ENCODE measurements at regions not wholly inside any gene's neighbourhood (a gene's known extent, or its start where the extent isn't known, plus 50 kb on each side); places are given as distances from the start of the nearest gene placed in this dataset.

GRCh38 chr18:27656167-27656778 lies 471.2 kb upstream of the CHST9 start:
- DNase-seq (ENCODE audit: low read depth): no peak
- TF ChIP-seq, protein P1, sequence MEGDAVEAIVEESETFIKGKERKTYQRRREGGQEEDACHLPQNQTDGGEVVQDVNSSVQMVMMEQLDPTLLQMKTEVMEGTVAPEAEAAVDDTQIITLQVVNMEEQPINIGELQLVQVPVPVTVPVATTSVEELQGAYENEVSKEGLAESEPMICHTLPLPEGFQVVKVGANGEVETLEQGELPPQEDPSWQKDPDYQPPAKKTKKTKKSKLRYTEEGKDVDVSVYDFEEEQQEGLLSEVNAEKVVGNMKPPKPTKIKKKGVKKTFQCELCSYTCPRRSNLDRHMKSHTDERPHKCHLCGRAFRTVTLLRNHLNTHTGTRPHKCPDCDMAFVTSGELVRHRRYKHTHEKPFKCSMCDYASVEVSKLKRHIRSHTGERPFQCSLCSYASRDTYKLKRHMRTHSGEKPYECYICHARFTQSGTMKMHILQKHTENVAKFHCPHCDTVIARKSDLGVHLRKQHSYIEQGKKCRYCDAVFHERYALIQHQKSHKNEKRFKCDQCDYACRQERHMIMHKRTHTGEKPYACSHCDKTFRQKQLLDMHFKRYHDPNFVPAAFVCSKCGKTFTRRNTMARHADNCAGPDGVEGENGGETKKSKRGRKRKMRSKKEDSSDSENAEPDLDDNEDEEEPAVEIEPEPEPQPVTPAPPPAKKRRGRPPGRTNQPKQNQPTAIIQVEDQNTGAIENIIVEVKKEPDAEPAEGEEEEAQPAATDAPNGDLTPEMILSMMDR (conservative IDR thresholded peaks at IDR 0.05; ENCODE audit: low read depth, low read length): no peak
- no peak overlapping the region for H3K4me3 ChIP-seq (ENCODE audit: low read length)

DNA sequence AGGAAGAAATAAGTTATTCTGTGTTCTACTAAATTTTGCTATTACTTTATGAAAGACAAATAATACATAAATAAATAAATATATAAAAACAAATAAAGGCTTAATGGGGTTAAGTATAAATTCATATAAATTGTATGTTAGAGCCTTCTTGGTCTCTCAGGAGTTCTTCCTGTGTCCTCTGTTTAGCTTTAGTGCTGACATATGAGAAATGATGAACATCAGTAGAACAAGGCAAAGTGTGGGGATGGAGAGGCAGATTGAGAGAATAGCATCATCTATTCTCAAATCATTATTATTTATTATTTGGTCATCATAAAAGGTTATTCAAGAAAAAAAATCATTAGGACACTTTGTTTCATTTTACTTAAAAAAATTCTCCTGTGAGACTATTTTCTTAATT lies 468.1 kb upstream of the CHST9 start:
- no peak for DNase-seq (ENCODE audit: low read depth)
- TF ChIP-seq, protein P1 (conservative IDR thresholded peaks at IDR 0.05; ENCODE audit: low read depth, low read length): no peak

DNA sequence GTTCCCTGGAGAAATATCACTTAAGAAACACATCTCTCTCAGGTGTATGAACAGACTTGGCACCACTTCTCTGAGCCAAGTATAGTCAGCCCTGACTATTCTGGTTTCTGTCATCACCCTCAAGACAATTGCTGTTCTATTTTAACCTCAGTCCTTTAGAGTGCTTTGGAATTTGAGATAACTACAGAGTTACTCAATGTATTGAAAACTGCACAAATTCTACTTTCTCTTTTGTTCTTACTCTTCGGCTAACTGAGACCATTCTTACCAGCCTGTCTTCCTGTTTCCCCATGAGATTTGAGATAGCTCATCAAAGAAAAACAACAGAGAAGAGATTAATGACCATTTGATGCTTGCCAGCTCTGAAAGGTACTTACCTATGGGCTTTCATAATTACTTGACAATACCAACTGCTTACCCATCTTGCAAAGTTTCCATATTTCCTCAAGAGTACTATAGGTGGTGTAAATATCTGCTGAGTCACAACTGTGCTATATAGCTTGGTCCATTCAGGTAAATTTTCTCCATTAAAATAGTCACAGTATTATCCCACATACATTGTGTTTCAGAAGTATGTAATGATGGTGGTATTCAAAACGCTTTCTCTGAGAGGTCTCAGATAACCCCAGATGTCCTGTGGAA lies 467.5 kb upstream of the CHST9 start:
- TF ChIP-seq, protein P1 (conservative IDR thresholded peaks at IDR 0.05; ENCODE audit: low read depth, low read length): no peak
- H3K4me3 ChIP-seq (ENCODE audit: low read length): no peak overlapping the region
- no peak for DNase-seq (ENCODE audit: low read depth)

More for the DNA sequence above, 468.1 kb upstream of the CHST9 start:
- H3K4me3 ChIP-seq (ENCODE audit: low read length): no peak overlapping the region

DNA sequence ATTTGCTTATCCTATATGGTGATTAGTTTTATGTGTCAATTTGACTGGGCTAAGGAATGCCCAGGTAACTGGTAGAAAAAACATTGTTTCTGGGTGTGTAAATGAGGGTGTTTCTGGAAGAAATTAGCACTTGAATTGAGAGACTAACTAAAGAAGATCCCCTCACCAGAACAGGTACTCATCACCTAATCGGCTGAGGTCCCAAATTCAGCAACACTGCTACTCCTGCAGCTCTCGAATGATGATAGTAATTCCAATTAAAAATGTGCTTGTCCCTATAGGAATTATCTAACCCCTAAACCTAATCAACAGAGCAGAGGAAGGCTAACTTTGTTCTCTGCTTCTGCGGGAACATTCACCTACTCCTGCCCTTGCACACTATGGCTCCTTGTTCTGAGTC lies 464.5 kb upstream of the CHST9 start:
- no peak for DNase-seq (ENCODE audit: low read depth)
- TF ChIP-seq, protein P1 (conservative IDR thresholded peaks at IDR 0.05; ENCODE audit: low read depth, low read length): no peak

DNA sequence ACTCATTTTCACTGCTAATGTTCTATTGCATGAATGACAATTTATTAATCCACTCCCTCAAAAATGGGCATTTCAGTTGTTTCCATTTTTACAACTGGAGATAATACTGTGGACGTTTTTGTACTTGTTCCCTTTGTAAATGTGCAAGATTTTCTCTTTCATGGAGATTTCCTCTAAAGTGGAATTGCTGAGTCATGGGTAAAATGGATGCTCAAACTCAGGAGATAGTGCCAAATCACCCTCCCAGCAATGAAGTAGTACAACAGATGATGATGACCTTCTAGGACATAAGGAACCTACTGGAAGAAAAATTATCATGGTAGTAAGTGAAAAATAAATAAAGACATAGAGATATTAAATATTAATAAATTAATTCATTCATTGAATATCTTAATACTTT lies 460.8 kb upstream of the CHST9 start:
- DNase-seq (ENCODE audit: low read depth): no peak
- H3K4me3 ChIP-seq (ENCODE audit: low read length): no peak overlapping the region

More for the DNA sequence above, 464.5 kb upstream of the CHST9 start:
- no peak overlapping the region for H3K4me3 ChIP-seq (ENCODE audit: low read length)

DNA sequence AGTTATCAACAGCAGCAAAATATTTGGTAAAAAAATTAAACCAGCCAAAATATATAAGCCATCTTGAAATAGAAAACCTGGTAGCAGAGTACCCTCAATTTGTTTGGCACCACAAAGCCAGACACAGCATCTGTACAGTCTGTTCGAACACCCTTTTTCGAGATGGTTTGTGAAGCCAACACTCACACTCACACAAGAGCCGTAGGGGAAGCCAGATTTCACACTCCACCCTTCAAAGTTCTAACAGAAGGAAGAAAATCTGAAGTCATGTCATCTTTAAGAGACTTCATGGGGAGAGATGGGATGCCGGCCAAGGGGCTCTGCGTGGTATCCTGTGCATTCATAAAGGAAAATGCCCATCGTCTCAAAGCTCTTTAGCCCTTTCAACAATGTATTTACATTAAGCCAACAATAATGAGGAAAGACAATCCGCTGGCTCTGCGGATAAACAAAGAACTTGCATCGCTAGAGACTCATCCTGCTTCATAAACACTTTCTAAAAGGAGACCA lies 451.5 kb upstream of the CHST9 start:
- DNase-seq (ENCODE audit: low read depth): no peak
- TF ChIP-seq, protein P1 (conservative IDR thresholded peaks at IDR 0.05; ENCODE audit: low read depth, low read length): no peak
- H3K4me3 ChIP-seq (ENCODE audit: low read length): no peak overlapping the region

More for the DNA sequence above, 460.8 kb upstream of the CHST9 start:
- TF ChIP-seq, protein P1 (conservative IDR thresholded peaks at IDR 0.05; ENCODE audit: low read depth, low read length): no peak

DNA sequence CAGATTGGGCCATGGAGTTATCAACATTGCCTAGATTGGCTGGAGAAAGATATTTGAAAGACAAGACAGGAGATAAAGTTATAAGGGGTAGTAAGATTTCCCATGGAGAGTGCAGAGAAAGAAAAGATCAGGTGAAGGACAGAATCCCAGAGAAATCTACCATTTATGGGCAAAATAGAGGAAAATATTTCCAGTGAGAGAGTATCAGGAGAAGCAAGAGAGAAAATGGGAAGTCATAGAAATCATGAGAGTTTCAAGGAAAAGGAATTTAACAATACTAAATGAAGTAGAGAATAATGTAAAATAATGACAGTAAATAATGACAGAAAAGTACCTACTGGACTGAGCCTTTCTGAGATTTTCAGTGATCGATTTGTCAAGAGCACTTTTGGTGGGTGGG lies 447.6 kb upstream of the CHST9 start:
- DNase-seq (ENCODE audit: low read depth): no peak
- H3K4me3 ChIP-seq (ENCODE audit: low read length): no peak overlapping the region
- TF ChIP-seq, protein P1 (conservative IDR thresholded peaks at IDR 0.05; ENCODE audit: low read depth, low read length): no peak

All from retinal pigment epithelial cell (primary cell).